ENCODE measurements at regions not wholly inside any gene's neighbourhood (a gene's known extent, or its start where the extent isn't known, plus 50 kb on each side); places are given as distances from the start of the nearest gene placed in this dataset.
"Not testable (repeated sequence)": the region's sequence is repeated elsewhere in the genome, so short reads cannot be mapped to it uniquely, and the experiment has no call there.

DNA sequence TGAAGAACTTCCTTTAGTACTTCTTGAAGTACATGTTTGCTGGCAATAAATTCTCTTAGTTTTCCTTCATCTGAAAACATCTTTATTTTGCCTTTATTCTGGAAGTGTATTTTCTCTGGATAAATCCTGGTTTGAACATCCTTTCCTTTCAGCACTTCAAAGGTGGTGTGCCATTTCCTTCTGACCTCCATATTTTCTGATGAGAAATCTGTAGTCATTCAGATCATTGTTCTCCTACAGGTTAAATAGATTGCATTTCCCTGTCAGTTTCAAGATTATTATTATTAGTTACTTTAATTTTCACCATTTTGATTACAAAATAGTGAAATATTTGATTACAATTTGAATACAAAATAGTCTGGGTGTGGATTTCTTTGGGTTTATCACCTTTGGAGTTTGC, 134.5 kb downstream of the CDH26 start:
- no peak for DNase-seq (ENCODE audit: low spot score)
- intact Hi-C loops (cut with DNase I) = no loop called here

DNA sequence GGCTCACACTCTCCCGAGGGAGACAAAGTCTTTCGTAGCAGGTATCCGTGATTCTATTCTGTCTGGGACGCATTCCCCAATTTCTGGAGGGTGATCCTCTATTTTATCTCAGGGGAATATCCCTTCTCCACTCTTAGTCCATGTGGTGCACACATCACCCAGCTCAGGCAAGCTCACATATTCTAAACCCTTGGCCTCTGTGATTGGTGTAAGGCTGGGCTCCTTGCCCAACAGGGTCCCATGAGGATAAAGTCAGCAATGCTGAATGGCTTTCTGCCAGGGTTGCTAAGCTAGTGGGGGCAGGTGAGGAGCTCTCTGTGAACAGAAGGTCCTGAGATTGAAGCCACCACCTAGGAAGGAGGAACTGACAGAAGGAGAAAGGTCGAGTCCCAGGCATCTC, 137.2 kb downstream of the CDH26 start:
- DNase-seq (ENCODE audit: low spot score) = no peak
- intact Hi-C loops (cut with DNase I) = no loop called here

DNA sequence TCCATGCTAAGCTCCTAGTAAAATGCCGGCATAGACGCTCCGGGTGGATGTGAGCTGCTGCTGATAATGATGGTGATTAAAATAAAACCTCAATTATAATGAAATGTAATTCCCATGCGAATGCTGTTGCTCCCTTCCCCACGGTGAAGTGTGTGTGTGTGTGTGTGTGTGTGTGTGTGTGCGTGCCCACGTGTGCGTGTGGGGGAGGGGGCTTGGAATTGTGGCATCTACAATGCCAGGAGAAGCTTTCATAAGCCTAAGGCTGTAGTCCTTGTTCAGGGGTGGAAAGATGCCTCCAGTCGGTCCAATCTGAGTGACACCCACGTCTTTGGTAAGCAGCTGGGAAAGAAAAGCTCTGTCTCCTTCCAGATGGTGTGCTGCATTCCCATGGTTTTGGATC, 137.9 kb downstream of the CDH26 start:
- intact Hi-C loops (cut with DNase I) = no loop called here

DNA sequence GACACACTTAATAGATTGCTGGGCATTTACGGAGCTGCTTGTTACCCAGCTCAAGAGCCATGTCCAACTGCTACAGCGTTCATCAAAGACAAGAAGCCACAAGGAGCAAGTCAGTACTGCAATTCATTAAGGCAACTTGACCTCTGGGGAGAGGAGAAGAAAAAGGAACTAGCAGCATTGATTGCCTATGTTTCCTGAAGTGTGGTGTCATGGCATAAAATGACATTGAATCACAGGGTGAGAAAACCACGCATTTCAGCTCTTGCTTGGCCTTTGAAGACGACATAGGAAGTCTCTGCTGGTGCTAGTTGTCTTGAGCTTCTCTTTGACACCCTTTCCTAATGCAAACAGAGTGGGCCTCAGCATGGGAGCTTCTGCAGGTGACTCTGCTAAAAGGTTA, 139.1 kb downstream of the CDH26 start:
- DNase-seq (ENCODE audit: low spot score) = no peak
- intact Hi-C loops (cut with DNase I) = no loop called here

More for the DNA sequence above, 137.9 kb downstream of the CDH26 start:
- no peak for DNase-seq (ENCODE audit: low spot score)

DNA sequence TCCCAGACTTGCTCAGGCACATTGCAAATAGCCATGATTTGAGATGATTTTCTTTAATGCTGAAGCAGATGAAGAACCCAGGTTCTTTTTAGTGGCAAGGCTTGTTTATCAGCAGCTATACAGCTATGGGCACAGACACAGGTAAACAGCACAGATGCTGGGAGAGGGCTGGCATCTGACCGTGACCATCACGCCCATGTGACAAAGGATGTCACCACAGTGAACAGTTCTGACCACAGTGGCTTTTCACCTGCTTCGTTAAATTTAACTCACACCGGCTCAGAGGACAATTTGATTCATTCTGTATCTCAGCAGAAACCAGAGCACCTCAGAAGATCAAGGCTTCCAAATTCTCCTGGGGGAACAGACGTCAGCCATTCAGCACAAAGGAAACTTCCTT, 142.6 kb downstream of the CDH26 start:
- intact Hi-C loops (cut with DNase I) = loop anchor here in 1 of 2 donors (5.0 kb wide), 1 partner anchor 927 kb away; no protein-coding TSS in a partner anchor
- DNase-seq (ENCODE audit: low spot score) = no peak

DNA sequence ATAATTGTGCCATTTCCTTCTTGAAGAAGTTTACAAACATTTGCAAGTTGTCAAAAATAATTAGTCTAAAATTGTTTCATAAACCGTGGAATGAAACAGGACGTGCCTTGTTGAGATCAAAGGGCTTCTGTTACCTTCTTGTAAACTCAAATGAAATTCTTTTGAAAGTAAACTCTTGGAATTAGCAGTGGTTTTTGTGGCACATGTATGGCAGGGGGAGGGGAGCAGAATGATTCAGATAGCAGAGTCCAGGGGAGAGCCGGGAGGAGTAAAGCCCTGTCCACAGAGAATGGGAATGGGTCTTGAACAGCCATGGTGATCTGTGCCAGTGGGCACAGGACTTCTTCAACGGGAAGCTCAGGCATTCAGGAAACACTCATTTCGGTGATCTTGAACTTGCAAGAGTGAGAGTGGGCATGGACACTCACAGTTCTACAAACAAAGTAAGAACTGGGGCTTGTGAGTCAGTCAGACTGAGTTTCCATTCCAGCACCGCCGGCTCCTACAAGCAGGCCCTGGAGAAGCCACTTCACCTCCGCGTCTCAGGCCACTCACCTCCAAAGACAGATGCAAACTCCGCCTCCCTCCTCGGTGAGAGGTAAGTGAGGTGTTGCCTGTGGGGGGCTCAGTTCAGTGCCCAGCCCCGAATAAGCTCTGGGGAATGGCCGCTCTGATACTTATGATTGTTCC, 143.1 kb downstream of the CDH26 start:
- intact Hi-C loops (cut with DNase I) = loop anchor here in 1 of 2 donors (5.0 kb wide), 1 partner anchor 926 kb away; no protein-coding TSS in a partner anchor
- DNase-seq (ENCODE audit: low spot score) = no peak

DNA sequence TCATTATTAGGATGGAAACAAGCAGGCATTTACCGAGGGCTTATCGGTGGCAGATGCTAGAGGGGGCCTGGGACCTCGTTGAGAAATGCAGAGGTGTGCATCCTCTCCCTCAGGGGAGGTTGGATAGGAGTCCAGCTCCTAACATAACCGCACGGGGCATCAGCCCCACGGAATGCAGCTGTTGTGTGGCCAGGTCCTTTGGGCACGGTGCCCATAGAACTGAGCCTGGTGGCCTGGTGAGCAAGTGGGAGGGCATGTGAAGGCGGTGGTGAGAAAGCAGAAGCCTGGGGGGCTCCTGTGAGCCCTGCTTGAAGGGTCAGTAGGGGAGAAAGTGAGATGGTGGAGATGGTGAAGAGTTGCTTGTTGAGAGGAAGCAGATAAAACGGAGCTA, 143.7 kb downstream of the CDH26 start:
- intact Hi-C loops (cut with DNase I) = loop anchor here in 1 of 2 donors (5.0 kb wide), 1 partner anchor 925 kb away; no protein-coding TSS in a partner anchor
- no peak for DNase-seq (ENCODE audit: low spot score)

DNA sequence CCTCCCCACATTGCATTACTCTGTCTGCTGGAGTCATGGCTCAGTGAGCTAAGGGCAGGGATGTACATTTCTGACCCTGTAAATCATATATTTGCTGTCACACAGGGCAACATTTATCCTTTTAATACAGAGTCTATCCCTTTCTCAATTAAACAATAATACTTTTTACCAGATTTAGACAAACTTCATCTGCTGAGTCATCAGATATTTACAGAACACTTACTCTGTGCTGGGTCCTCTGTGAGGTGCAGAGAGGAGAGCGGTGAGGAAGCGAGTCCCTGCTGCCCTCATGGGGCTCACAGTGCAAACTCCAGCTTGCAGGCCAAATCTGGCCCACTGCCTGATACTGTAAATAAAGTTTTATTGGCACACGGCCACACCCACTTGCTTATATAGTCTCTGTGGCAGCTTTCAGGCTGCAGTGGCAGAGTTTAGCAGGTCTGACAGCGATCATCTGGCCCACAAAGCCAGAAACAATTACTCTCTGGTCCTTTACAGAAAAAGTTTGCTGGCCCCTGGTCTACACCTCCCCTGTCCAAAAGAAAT, 144.5 kb downstream of the CDH26 start:
- DNase-seq (ENCODE audit: low spot score) = no peak
- intact Hi-C loops (cut with DNase I) = loop anchor here in 1 of 2 donors (5.0 kb wide), 1 partner anchor 925 kb away; no protein-coding TSS in a partner anchor

DNA sequence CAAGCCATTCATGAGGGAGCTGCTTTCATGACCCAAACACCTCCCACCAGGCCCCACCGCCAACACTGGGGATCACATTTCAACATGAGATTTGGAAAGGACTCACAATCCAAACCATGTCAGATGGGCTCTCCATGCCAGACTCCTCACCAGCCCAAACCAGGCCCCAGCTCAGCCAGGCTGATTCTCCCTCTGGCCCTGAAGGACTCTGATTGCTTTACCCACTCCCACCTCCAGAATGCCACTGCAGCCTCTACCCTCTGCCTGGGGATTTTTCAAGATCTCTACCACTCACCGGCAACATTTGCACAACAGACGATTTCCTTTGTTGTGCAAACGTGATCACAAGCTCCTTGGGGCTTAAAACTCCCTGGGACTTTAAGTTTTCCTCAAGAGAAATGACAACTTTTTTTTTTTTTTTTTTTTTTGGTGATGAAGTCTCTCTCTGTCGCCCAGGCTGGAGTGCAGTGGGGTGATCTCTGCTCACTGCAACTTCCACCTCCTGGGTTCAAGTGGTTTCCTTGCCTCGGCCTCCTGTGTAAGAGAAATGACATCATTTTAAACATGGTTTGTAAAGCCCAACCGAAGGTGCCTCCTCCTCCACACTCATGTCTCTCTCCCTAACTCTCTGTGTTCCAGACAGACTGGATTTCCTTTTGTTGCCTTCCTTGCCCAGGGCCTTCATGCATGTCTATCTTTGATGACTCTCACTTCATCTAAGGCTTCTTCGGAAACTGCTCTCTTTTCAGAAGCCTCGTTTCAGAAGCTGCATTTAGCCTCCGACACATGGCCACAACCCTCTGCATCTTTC, 147.0 kb downstream of the CDH26 start:
- DNase-seq (ENCODE audit: low spot score) = no peak
- intact Hi-C loops (cut with DNase I) = loop anchor here in 1 of 2 donors (5.0 kb wide), 1 partner anchor 922 kb away; no protein-coding TSS in a partner anchor

DNA sequence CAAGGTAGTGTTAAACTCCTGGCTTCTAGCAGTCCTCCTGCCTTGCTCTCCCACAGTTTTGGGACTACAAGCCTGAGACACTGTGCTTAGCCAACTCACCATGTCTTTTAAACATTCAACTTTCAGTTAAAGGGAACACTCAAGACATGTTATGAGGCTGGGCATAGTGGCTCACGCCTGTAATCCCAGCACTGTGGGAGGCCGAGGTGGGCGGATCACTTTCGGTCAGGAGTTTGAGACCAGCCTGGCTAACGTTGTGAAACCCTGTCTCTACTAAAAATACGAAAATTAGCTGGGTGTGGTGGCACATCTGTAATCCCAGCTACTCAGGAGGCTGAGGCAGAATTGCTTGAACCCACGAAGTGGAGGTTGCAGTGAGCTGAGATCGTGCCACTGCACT, 148.0 kb downstream of the CDH26 start:
- intact Hi-C loops (cut with DNase I) = not testable (repeated sequence)

DNA sequence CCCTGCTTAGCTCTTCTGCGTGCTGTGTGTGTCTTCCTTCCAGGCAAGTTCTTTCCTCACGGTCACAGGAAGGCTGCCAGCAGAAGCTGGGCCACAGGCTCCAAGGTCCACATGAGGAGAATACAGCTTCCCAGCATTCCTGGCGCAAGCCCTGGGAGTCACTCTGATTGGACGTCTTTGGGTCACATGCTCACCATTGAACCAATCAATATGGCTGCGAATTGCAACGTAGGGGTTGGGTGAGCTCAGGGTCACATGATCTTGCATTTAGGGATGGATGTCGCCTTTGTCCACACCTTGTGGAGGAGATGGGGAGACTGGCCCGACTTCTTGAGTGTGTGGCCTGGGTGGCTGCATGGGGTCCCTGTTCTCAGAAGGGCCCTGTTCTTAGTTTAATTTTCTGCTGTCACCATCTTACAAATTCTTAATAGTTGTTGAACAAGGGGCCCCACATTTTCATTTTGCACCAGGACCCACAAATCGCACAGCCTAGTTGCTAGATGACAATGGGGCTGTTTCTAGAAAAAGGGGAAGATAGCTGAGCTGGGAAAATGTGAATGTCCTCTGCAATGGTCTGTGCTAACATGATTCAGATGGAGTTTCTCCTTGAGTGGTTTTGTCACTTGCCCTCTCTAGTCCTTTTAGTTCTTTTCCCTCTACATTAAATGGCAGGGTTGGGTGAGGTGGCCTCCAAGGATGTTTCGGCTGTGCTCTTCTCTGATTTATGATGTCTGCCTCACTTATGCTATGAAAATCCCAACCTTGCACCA, 149.6 kb downstream of the CDH26 start:
- DNase-seq (ENCODE audit: low spot score) = no peak
- intact Hi-C loops (cut with DNase I) = no loop called here

More for the DNA sequence above, 148.0 kb downstream of the CDH26 start:
- not testable (repeated sequence) for DNase-seq (ENCODE audit: low spot score)

DNA sequence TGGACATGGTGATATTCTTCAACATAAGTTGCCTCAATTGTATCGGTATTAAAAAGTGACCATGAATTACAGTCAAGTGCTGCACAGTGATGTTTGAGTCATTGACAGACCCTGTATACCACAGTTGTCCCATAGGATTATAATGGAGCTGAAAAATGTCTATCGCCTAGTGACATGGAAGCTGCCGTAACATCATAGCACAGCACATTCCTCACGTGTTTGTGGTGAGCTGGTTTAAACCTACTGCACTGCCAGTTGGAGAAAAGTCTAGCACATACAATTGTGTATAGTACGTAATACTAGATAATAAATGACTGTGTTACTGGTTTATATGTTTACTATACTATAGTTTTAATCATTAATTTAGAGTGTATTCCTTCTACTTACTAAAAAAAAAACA, 150.2 kb downstream of the CDH26 start:
- intact Hi-C loops (cut with DNase I) = no loop called here

DNA sequence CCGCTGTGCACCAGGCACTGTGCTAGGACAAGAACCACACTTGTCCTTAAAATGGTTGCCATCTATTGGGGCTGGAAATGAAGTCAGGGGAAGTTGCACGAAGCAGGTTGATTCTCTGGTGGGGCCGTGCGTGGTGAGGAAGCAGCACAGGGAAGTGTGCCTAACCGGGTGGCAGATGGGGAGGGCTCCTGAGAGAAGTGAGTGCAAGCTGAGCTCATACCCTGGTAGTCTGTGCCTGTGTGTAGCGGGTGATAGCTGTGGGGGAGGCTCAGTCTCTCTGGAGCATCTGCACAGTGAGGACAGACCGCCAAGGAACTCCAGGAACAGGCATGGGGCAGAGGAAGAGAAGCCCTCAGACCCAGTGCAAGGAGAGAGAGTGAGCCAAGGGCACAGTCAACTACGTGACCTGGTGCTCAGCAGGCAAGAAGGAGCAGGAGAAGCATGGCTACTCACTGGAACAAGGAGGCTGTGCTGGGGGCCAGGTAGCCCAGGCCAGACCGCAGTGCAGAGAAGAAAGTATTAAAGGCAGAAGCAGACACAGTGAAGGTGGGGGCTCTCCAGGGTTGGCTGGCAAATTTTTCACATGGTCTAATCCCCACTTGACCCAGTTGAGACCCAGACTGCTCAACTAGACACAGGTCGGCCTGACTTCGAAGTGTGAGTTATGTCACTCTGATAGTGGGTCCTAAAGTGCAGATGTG, 155.0 kb downstream of the CDH26 start:
- intact Hi-C loops (cut with DNase I) = loop anchor here in 1 of 2 donors (10.0 kb wide), 1 partner anchor 658 kb away; no protein-coding TSS in a partner anchor
- DNase-seq (ENCODE audit: low spot score) = no peak

More for the DNA sequence above, 150.2 kb downstream of the CDH26 start:
- DNase-seq (ENCODE audit: low spot score) = no peak

DNA sequence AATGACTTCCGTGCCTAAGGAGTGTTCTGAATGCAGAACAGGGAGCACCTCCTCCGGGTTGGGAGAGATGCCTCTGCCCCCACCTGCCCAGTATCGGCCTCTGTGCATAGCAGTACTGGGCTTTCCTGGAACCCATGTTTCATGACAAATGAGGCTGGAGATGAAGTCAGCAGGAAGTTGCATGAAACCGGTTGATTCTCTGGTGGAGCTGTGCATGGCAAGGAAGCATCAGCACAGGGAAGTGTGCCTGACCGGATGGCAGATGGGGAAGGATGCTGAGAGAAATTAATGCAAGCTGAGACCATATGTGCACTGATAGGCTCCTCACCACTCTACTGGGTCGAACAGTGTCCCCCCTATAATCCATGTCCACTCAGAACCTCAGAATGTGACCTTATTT, 155.5 kb downstream of the CDH26 start:
- intact Hi-C loops (cut with DNase I) = loop anchor here in 1 of 2 donors (10.0 kb wide), 1 partner anchor 659 kb away; no protein-coding TSS in a partner anchor
- DNase-seq (ENCODE audit: low spot score) = no peak

DNA sequence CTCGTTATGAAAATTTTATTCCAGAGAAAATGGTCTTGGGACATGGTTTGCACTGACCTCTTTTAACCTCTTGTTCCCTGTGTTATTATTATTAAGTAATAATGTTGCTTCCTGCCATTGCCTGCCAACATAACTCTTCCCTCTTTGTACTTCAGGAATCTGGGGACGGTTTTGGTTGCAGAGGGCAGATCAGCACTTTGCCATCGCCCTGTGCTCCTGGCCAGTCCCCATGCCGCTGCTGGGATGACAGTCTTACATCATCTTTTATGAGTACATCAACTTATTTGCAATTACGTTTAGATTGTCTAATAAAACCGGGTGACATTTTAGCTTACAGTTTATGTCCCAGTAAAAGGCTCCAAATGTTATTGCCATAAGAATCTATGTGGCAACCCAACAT, 157.2 kb downstream of the CDH26 start:
- intact Hi-C loops (cut with DNase I) = loop anchor here in 1 of 2 donors (10.0 kb wide), 1 partner anchor 661 kb away; no protein-coding TSS in a partner anchor
- no peak for DNase-seq (ENCODE audit: low spot score)

DNA sequence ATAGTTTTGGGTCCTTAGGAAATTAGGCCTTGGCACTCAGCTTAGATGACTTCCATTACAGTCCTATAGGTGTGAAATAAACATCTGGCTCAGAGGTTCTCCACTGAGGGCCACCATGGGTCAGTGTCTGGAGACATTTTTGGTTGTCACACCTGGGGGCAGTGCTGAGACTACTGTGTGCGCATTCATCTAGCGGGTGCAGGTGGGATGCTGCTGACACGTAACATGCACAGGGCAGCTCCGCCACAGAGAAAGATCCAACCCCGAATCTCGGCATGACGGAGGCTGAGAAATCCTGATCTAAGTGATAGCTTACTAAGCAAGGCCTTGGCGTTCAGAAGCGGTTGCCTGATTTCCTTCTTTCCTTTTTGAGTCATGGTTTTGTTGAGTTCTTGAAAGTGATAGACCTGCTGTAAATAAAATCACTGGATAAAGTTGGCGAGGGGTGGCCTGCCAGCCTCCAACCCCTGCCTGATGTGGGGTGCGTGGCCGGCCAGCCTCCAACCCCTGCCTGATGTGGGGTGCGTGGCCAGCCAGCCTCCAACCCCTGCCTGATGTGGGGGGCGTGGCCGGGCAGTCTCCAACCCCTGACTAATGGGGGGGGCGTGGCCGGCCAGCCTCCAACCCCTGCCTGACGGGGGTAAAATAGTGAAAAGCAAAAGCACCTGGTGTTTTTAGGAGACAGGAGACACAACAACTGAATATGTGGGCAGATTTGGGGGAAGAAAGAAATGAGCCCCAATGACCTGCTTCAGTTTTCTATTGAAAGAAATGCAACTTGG, 158.1 kb downstream of the CDH26 start:
- intact Hi-C loops (cut with DNase I) = loop anchor here in 1 of 2 donors (10.0 kb wide), 1 partner anchor 662 kb away; no protein-coding TSS in a partner anchor
- no peak for DNase-seq (ENCODE audit: low spot score)

DNA sequence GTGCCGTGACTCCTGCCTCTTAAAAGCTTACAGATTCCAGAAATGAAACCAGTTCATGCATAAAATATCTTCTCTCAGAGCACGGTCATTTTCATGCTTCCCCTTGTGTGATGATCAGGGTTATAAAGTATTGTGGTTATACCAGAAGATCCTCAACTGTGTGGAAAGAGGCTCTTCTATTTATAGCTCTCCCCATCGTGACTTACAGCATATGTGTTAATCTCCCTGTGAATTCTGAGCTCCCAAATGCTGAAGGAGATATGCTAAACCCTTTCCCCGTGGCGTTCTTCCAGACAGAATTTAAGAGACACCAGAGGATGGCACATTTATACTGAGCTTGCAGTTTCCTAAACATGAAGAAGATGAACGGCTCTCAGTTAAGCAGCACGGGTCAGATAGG, 158.8 kb downstream of the CDH26 start:
- intact Hi-C loops (cut with DNase I) = loop anchor here in 1 of 2 donors (10.0 kb wide), 1 partner anchor 662 kb away; no protein-coding TSS in a partner anchor
- no peak for DNase-seq (ENCODE audit: low spot score)

DNA sequence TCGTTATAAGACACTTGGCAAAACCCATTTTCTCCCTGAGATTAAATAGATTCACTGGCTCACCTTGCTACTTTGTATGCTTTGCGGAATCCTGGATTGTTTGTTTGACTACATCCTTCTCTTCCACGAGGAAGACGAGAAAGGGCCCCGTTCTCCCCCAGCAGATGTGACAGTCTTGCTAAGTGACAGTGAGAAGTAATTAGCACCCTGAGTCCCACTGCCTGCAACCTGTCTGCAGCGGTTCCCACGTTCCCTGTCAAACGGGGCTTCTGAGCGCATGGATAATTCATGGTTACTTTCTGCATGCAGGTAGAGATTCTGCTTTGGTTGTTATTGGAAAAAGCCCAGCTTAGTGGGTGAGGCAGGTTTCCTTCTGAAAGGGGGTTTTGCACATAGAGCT, 163.7 kb downstream of the CDH26 start:
- intact Hi-C loops (cut with DNase I) = no loop called here
- DNase-seq (ENCODE audit: low spot score) = no peak

Measured in posterior vena cava (tissue), 2 donors.